HepG2 (cell line): ENCODE measurements at regions not wholly inside any gene's neighbourhood (a gene's known extent, or its start where the extent isn't known, plus 50 kb on each side); places are given as distances from the start of the nearest gene placed in this dataset.

Source experiments
- ATAC-seq: fragments of 200-7000 bp; cut with Tn5 transposase; 3 replicates; pipeline ENCODE4 v1.9.1; 2020; ENCODE audit warnings: mild to moderate bottlenecking, moderate library complexity
- BruUV-seq: library from RNA; stranded (reverse); fragments of 400-500 nt; replicated peaks from 2 replicates; lab custom pipeline; 2021; lab: Mats Ljungman, UMichigan
- CTCF ChIA-PET: fragments of 300-600 bp; formaldehyde crosslinking; extraction: SDS; loops from one replicate; lab custom pipeline; 2021; ENCODE audit warnings: low total read pairs, inconsistent platforms, low intra/inter-chr PET ratio; lab: Yijun Ruan, JAX
- POLR2A ChIA-PET: fragments of 350-600 bp; sonication (Branson Sonifier 250); formaldehyde crosslinking; loops from one replicate; lab custom pipeline; 2020; ENCODE audit warnings: antibody characterized with exemption, inconsistent platforms; lab: Yijun Ruan, JAX
- DNase-seq: peaks from one replicate; pipeline ENCODE4 v3.0.0-alpha.2; 2015; ENCODE audit warnings: low spot score
- FAIRE-seq: peaks from 3 replicates; lab custom pipeline; 2011; peaks lifted over from hg19 to GRCh38; lab: Jason Lieb, UNC
- H2AFZ ChIP-seq: one replicate; pipeline ENCODE4 v1.6.1; 2011; ENCODE audit warnings: low read length, inconsistent platforms
- H3K27ac ChIP-seq: fragments of 300-600 bp; 3 replicates; pipeline ENCODE4 v1.8.0; 2011; ENCODE audit warnings: mixed run types, mild to moderate bottlenecking, mixed read lengths, low read length, inconsistent platforms; ENCODE audit not compliant: insufficient read depth; ENCODE audit errors: extremely low read length
- H3K27me3 ChIP-seq, 2 experiments: fragments of 200-600 bp in 1 of 2; 2 replicates in 1 of 2; 3 replicates in 1 of 2; pipeline versions ENCODE4 v1.6.0 to v1.8.0; 2011; ENCODE audit warnings: low read length in 2 of 2, mild to moderate bottlenecking in 2 of 2, moderate library complexity in 2 of 2, inconsistent platforms in 1 of 2; ENCODE audit not compliant: insufficient read depth in 2 of 2, control insufficient read depth in 1 of 2
- H3K36me3 ChIP-seq, 2 experiments: fragments of 200-600 bp in 1 of 2; replicated peaks in 1 of 2; 2 replicates in 1 of 2; 3 replicates in 1 of 2; pipeline versions ENCODE4 v1.5.1 to v1.8.0; 2011; ENCODE audit warnings: low read length in 2 of 2, inconsistent platforms in 1 of 2; ENCODE audit not compliant: insufficient read depth in 2 of 2, control insufficient read depth in 1 of 2
- H3K4me1 ChIP-seq: 2 replicates; pipeline ENCODE4 v1.5.1; 2012; ENCODE audit warnings: low read length, inconsistent platforms; ENCODE audit not compliant: insufficient read depth
- H3K4me2 ChIP-seq: 2 replicates; pipeline ENCODE4 v1.6.0; 2011; ENCODE audit warnings: low read depth, low read length, inconsistent platforms
- H3K4me3 ChIP-seq, 3 experiments: fragments of 200-600 bp in 1 of 3; sonication (generic), shearing (Covaris generic) in 1 of 3; replicated peaks in 1 of 3; 2 replicates each; pipeline ENCODE4 v1.5.1; 2011 to 2016; ENCODE audit warnings: low read length in 3 of 3, inconsistent platforms in 2 of 3, low read depth in 2 of 3, mild to moderate bottlenecking in 2 of 3, control low read depth in 1 of 3, mixed read lengths in 1 of 3; ENCODE audit not compliant: insufficient read depth in 1 of 3
- H3K79me2 ChIP-seq: one replicate; pipeline ENCODE4 v1.6.1; 2011; ENCODE audit warnings: low read length, inconsistent platforms; ENCODE audit not compliant: insufficient read depth
- H3K9ac ChIP-seq: 2 replicates; pipeline ENCODE4 v1.6.0; 2011; ENCODE audit warnings: mild to moderate bottlenecking, low read depth, low read length, inconsistent platforms; ENCODE audit not compliant: insufficient read depth
- H3K9me3 ChIP-seq: 2 replicates; pipeline ENCODE4 v1.5.1; 2012; ENCODE audit warnings: mild to moderate bottlenecking, low read length
- H4K20me1 ChIP-seq: 2 replicates; pipeline ENCODE4 v1.6.0; 2011; ENCODE audit warnings: inconsistent platforms, mild to moderate bottlenecking, low read length, moderate library complexity; ENCODE audit not compliant: insufficient read depth
- EP300 ChIP-seq, 3 experiments: sonication (generic) in 1 of 3; formaldehyde crosslinking in 1 of 3; IDR thresholded peaks; 2 replicates each; pipeline versions ENCODE4 v1.5.1 to v1.6.1; 2011 to 2020; ENCODE audit warnings: low read depth in 2 of 3, low read length in 2 of 3, borderline replicate concordance in 1 of 3, improper control_type of control experiment in 1 of 3, mild to moderate bottlenecking in 1 of 3, missing genetic modification reagents in 1 of 3, moderate library complexity in 1 of 3
- HHEX ChIP-seq: IDR thresholded peaks from 2 replicates; pipeline ENCODE4 v1.6.1; 2016; ENCODE audit warnings: control low read depth
- ZBTB3 ChIP-seq: sonication (generic); formaldehyde crosslinking; IDR thresholded peaks from 2 replicates; pipeline ENCODE4 v1.4.0; 2020; ENCODE audit warnings: low read depth, mild to moderate bottlenecking, moderate library complexity, missing genetic modification reagents, borderline replicate concordance
- ZFP36 ChIP-seq: fragments of 150-350 bp; IDR thresholded peaks from 2 replicates; pipeline ENCODE4 v1.6.1; 2018; ENCODE audit warnings: borderline replicate concordance, low read length, low read depth; ENCODE audit not compliant: partially characterized antibody
- ZFX ChIP-seq: sonication (generic); formaldehyde crosslinking; IDR thresholded peaks from 2 replicates; pipeline ENCODE4 v1.4.0; 2020; ENCODE audit warnings: mild to moderate bottlenecking, low read depth, missing genetic modification reagents, moderate library complexity
- ZNF367 ChIP-seq: sonication (generic); formaldehyde crosslinking; IDR thresholded peaks from 2 replicates; pipeline ENCODE4 v1.4.0; 2020; ENCODE audit warnings: missing genetic modification reagents, borderline replicate concordance
- ZNF543 ChIP-seq: sonication (generic); formaldehyde crosslinking; IDR thresholded peaks from 2 replicates; pipeline ENCODE4 v1.4.0; 2020; ENCODE audit warnings: mild to moderate bottlenecking, missing genetic modification reagents
- WGBS: methylation state at CpG from one replicate; pipeline ENCODE4 v1.1.6; 2017; ENCODE audit warnings: low lambda C conversion rate; 5-methylcytosine and 5-hydroxymethylcytosine counted together
- in situ Hi-C: cut with HindIII; loops from 2 replicates; pipeline ENCODE4 v1.10.0; 2017; ENCODE audit warnings: low pct_unique_long_range_greater_than_20kb; ENCODE audit not compliant: extremely low pct_ligation_motif_present
- intact Hi-C: fragments of 100-400 bp; cut with micrococcal nuclease; formaldehyde crosslinking; loops from one replicate; pipeline ENCODE4 v1.10.0; 2022; ENCODE audit not compliant: unreplicated experiment
- TF ChIP-seq, protein P1 (sequence below): sonication (generic); formaldehyde crosslinking; IDR thresholded peaks from 2 replicates; pipeline ENCODE4 v1.4.0; 2020; ENCODE audit warnings: missing genetic modification reagents, borderline replicate concordance
- TF ChIP-seq, protein P2 (sequence below): sonication (generic); formaldehyde crosslinking; conservative IDR thresholded peaks from 2 replicates; pipeline ENCODE4 v1.8.0; 2022; ENCODE audit warnings: missing genetic modification reagents
- TF ChIP-seq, protein P3 (sequence below): sonication (generic); formaldehyde crosslinking; IDR thresholded peaks from 2 replicates; pipeline ENCODE4 v1.4.0; 2020; ENCODE audit warnings: missing genetic modification reagents

DNA sequence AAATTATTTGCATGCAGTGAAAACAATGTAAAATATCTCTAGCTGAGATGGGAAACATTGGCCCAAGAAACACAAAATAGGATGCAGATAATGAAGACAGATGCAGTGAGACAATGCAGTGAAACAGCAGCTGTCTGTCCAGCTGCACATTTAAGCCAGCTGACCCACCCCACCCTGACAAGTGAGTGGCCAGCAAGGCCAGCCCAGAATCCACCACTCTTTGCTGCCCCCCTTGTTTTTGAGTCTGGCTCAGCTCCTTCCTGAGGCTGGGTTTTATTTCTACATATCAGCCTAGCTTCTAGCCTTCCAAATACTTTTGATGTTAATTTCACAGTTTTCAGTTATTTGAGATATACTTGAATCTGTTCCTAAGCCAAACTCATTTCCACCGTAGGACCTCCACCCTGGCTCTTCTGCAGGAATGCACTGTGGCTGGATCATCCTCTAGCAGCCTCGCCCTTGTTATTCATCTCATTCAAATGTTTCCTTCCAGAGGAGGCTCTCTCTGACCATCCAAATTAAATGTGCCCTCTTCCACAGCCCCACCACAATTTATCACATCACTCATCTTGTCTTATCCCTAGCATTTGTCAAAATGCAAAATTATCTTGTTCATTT, 154.1 kb upstream of the POU2AF2 start:
- 0% methylated on average over 2 of the region's 2 CpGs for WGBS
- no peak for TF ChIP-seq ZBTB3 (CRISPR knock-in tag)
- no peak for TF ChIP-seq ZNF367 (CRISPR knock-in tag)
- TF ChIP-seq, protein P1, sequence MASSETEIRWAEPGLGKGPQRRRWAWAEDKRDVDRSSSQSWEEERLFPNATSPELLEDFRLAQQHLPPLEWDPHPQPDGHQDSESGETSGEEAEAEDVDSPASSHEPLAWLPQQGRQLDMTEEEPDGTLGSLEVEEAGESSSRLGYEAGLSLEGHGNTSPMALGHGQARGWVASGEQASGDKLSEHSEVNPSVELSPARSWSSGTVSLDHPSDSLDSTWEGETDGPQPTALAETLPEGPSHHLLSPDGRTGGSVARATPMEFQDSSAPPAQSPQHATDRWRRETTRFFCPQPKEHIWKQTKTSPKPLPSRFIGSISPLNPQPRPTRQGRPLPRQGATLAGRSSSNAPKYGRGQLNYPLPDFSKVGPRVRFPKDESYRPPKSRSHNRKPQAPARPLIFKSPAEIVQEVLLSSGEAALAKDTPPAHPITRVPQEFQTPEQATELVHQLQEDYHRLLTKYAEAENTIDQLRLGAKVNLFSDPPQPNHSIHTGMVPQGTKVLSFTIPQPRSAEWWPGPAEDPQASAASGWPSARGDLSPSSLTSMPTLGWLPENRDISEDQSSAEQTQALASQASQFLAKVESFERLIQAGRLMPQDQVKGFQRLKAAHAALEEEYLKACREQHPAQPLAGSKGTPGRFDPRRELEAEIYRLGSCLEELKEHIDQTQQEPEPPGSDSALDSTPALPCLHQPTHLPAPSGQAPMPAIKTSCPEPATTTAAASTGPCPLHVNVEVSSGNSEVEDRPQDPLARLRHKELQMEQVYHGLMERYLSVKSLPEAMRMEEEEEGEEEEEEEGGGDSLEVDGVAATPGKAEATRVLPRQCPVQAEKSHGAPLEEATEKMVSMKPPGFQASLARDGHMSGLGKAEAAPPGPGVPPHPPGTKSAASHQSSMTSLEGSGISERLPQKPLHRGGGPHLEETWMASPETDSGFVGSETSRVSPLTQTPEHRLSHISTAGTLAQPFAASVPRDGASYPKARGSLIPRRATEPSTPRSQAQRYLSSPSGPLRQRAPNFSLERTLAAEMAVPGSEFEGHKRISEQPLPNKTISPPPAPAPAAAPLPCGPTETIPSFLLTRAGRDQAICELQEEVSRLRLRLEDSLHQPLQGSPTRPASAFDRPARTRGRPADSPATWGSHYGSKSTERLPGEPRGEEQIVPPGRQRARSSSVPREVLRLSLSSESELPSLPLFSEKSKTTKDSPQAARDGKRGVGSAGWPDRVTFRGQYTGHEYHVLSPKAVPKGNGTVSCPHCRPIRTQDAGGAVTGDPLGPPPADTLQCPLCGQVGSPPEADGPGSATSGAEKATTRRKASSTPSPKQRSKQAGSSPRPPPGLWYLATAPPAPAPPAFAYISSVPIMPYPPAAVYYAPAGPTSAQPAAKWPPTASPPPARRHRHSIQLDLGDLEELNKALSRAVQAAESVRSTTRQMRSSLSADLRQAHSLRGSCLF: no peak
- TF ChIP-seq, protein P2, sequence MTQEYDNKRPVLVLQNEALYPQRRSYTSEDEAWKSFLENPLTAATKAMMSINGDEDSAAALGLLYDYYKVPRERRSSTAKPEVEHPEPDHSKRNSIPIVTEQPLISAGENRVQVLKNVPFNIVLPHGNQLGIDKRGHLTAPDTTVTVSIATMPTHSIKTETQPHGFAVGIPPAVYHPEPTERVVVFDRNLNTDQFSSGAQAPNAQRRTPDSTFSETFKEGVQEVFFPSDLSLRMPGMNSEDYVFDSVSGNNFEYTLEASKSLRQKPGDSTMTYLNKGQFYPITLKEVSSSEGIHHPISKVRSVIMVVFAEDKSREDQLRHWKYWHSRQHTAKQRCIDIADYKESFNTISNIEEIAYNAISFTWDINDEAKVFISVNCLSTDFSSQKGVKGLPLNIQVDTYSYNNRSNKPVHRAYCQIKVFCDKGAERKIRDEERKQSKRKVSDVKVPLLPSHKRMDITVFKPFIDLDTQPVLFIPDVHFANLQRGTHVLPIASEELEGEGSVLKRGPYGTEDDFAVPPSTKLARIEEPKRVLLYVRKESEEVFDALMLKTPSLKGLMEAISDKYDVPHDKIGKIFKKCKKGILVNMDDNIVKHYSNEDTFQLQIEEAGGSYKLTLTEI (CRISPR knock-in tag): no peak
- TF ChIP-seq, protein P3, sequence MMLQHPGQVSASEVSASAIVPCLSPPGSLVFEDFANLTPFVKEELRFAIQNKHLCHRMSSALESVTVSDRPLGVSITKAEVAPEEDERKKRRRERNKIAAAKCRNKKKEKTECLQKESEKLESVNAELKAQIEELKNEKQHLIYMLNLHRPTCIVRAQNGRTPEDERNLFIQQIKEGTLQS: no peak
- no peak for TF ChIP-seq ZNF543 (CRISPR knock-in tag)
- TF ChIP-seq EP300 (IDR thresholded peaks at IDR 0.05; ENCODE audit: low read depth in 2 of 2, low read length in 2 of 2): no peak
- TF ChIP-seq EP300 (CRISPR knock-in tag; IDR thresholded peaks at IDR 0.05; ENCODE audit: borderline replicate concordance): no peak
- TF ChIP-seq ZFX (CRISPR knock-in tag): no peak
- no peak for TF ChIP-seq HHEX (CRISPR knock-in tag)
- TF ChIP-seq ZFP36: no peak
- no TSS peak for BruUV-seq
- in situ Hi-C loops (no loop called here), intact Hi-C loops (no loop called here)
- no peaks in the 10 kb centered on the region for H3K4me1 ChIP-seq
- CTCF ChIA-PET: no interaction called here
- H3K27ac ChIP-seq: no peak overlapping the region
- H3K9ac ChIP-seq: no peak overlapping the region
- H3K27me3 ChIP-seq: no peaks in the 10 kb centered on the region; a peak in 1 of 5 replicates
- DNase-seq: no peak
- no peaks in the 10 kb centered on the region for H3K9me3 ChIP-seq
- H3K36me3 ChIP-seq: no peaks in the 10 kb centered on the region
- POLR2A ChIA-PET: no interaction called here
- no peak overlapping the region for H3K4me2 ChIP-seq
- no peak for ATAC-seq
- H3K79me2 ChIP-seq: no peaks in the 10 kb centered on the region
- no peaks in the 10 kb centered on the region for H4K20me1 ChIP-seq
- no peak for FAIRE-seq
- H3K4me3 ChIP-seq: no peak overlapping the region
- H2AFZ ChIP-seq: no peak overlapping the region
